A549 (cell line): ENCODE measurements at regions not wholly inside any gene's neighbourhood (a gene's known extent, or its start where the extent isn't known, plus 50 kb on each side); places are given as distances from the start of the nearest gene placed in this dataset.

Experiments
- ATAC-seq, 2 experiments: fragments of 200-7000 bp in 1 of 2; fragments of >200 bp in 1 of 2; cut with Nextera tagmentation in 1 of 2; cut with Tn5 transposase in 1 of 2; 3 replicates each; pipeline versions ENCODE4 v1.8.0 to v1.9.1; 2018 to 2020; ENCODE audit warnings: mild to moderate bottlenecking in 1 of 2, moderate library complexity in 1 of 2
- CTCF ChIA-PET: fragments of 300-600 bp; sonication (Branson Sonifier 250); formaldehyde crosslinking; extraction: SDS; loops from one replicate; lab custom pipeline; 2021; ENCODE audit warnings: antibody characterized with exemption, inconsistent platforms; lab: Yijun Ruan, JAX
- POLR2A ChIA-PET: fragments of 350-600 bp; formaldehyde crosslinking; extraction: SDS; loops from one replicate; lab custom pipeline; 2021; ENCODE audit warnings: antibody characterized with exemption, inconsistent platforms; lab: Yijun Ruan, JAX
- DNase-seq, 2 experiments: peaks; one replicate each; pipeline versions ENCODE4 v3.0.0 to v3.0.0-alpha.2; 2011 to 2016; ENCODE audit warnings: low read depth in 1 of 2, low spot score in 1 of 2
- FAIRE-seq: peaks from 2 replicates; lab custom pipeline; 2011; peaks lifted over from hg19 to GRCh38; lab: Jason Lieb, UNC
- H3K27ac ChIP-seq, 2 experiments: fragments of >200 bp; sonication (Bioruptor Twin); formaldehyde crosslinking; 3 replicates each; pipeline ENCODE4 v1.5.1; 2016 to 2017
- H3K4me1 ChIP-seq: fragments of >200 bp; sonication (Bioruptor Twin); formaldehyde crosslinking; 3 replicates; pipeline ENCODE4 v1.6.1; 2016
- H3K4me2 ChIP-seq: fragments of >200 bp; sonication (Bioruptor Twin); formaldehyde crosslinking; 3 replicates; pipeline ENCODE4 v1.6.1; 2016
- H3K4me3 ChIP-seq: fragments of >200 bp; sonication (Bioruptor Twin); formaldehyde crosslinking; 3 replicates; pipeline ENCODE4 v1.5.1; 2016
- H3K9me3 ChIP-seq: fragments of >200 bp; sonication (Bioruptor Twin); formaldehyde crosslinking; 3 replicates; pipeline ENCODE4 v1.6.1; 2016
- BCL3 ChIP-seq: fragments of >200 bp; sonication (Bioruptor Twin); formaldehyde crosslinking; IDR thresholded peaks from 3 replicates; pipeline ENCODE4 v1.6.1; 2016
- CBX8 ChIP-seq: fragments of 200-600 bp; sonication (generic); IDR thresholded peaks from 2 replicates; pipeline ENCODE4 v1.6.1; 2016
- CHD4 ChIP-seq: fragments of 200-600 bp; sonication (generic); IDR thresholded peaks from 2 replicates; pipeline ENCODE4 v1.6.1; 2016; ENCODE audit warnings: antibody characterized with exemption, mild to moderate bottlenecking, borderline replicate concordance
- E2F6 ChIP-seq: IDR thresholded peaks from 2 replicates; pipeline ENCODE4 v1.6.1; 2012; ENCODE audit warnings: low read depth, borderline replicate concordance
- EHF ChIP-seq: fragments of 250-450 bp; sonication (Bioruptor Pico); IDR thresholded peaks from 2 replicates; pipeline ENCODE4 v1.5.0; 2020; ENCODE audit warnings: mild to moderate bottlenecking
- EP300 ChIP-seq, 2 experiments: fragments of >200 bp; sonication (Bioruptor Twin); formaldehyde crosslinking; IDR thresholded peaks; 2 replicates in 1 of 2; 3 replicates in 1 of 2; pipeline ENCODE4 v1.6.1; 2016 to 2017
- ESRRA ChIP-seq: fragments of 150-350 bp; IDR thresholded peaks from 2 replicates; pipeline ENCODE4 v1.6.1; 2014; ENCODE audit warnings: mild to moderate bottlenecking, low read length, borderline replicate concordance
- GATA3 ChIP-seq: IDR thresholded peaks from 2 replicates; pipeline ENCODE4 v1.6.1; 2012; ENCODE audit warnings: borderline replicate concordance
- HDAC2 ChIP-seq: fragments of 200-600 bp; sonication (generic); IDR thresholded peaks from 2 replicates; pipeline ENCODE4 v1.6.1; 2016
- HOXB5 ChIP-seq: fragments of 250-450 bp; sonication (Bioruptor Pico); IDR thresholded peaks from 2 replicates; pipeline ENCODE4 v1.5.0; 2020; ENCODE audit warnings: mild to moderate bottlenecking, moderate library complexity
- JUN ChIP-seq, 2 experiments: fragments of >200 bp; sonication (Bioruptor Twin); formaldehyde crosslinking; IDR thresholded peaks; 2 replicates in 1 of 2; 3 replicates in 1 of 2; pipeline ENCODE4 v1.6.1; 2016 to 2017
- JUNB ChIP-seq: fragments of >200 bp; sonication (Bioruptor Twin); formaldehyde crosslinking; IDR thresholded peaks from 2 replicates; pipeline ENCODE4 v1.6.1; 2016
- KDM1A ChIP-seq: fragments of 200-600 bp; sonication (generic); IDR thresholded peaks from 2 replicates; pipeline ENCODE4 v1.6.1; 2016; ENCODE audit warnings: low read depth, mild to moderate bottlenecking
- KDM5A ChIP-seq: fragments of 200-600 bp; sonication (generic); IDR thresholded peaks from 2 replicates; pipeline ENCODE4 v1.6.1; 2016; ENCODE audit warnings: antibody characterized with exemption, mild to moderate bottlenecking
- MAFK ChIP-seq: fragments of 450-650 bp; IDR thresholded peaks from 2 replicates; pipeline ENCODE4 v1.6.1; 2014; ENCODE audit not compliant: partially characterized antibody
- MYC ChIP-seq: IDR thresholded peaks from 2 replicates; pipeline ENCODE4 v1.6.1; 2012; ENCODE audit warnings: mild to moderate bottlenecking, inconsistent platforms, low read length, improper control_type of control experiment, borderline replicate concordance
- NFE2L2 ChIP-seq: fragments of 150-350 bp; conservative IDR thresholded peaks from 2 replicates; pipeline ENCODE4 v1.6.1; 2014; ENCODE audit warnings: low read length
- NPAS2 ChIP-seq: fragments of 250-450 bp; sonication (Bioruptor Pico); IDR thresholded peaks from 2 replicates; pipeline ENCODE4 v1.8.0; 2022; ENCODE audit warnings: mild to moderate bottlenecking, moderate library complexity, borderline replicate concordance
- NR3C1 ChIP-seq: fragments of >200 bp; sonication (Bioruptor Twin); formaldehyde crosslinking; IDR thresholded peaks from 3 replicates; pipeline ENCODE4 v1.6.1; 2017
- RAD21 ChIP-seq, 2 experiments: fragments of >200 bp in 1 of 2; sonication (Bioruptor Twin) in 1 of 2; formaldehyde crosslinking in 1 of 2; IDR thresholded peaks in 1 of 2; conservative IDR thresholded peaks in 1 of 2; 2 replicates in 1 of 2; 3 replicates in 1 of 2; pipeline ENCODE4 v1.6.1; 2012 to 2018; ENCODE audit warnings: inconsistent platforms in 1 of 2
- RARB ChIP-seq: fragments of 250-450 bp; sonication (Bioruptor Pico); IDR thresholded peaks from 2 replicates; pipeline ENCODE4 v1.8.0; 2021; ENCODE audit warnings: mild to moderate bottlenecking, moderate library complexity
- RCOR1 ChIP-seq: fragments of 150-350 bp; IDR thresholded peaks from 2 replicates; pipeline ENCODE4 v1.6.1; 2014; ENCODE audit warnings: antibody characterized with exemption, low read length, low read depth
- SMC3 ChIP-seq: fragments of >200 bp; sonication (Bioruptor Twin); formaldehyde crosslinking; IDR thresholded peaks from 3 replicates; pipeline ENCODE4 v1.6.1; 2018; ENCODE audit warnings: inconsistent platforms
- TFCP2L1 ChIP-seq: fragments of 250-450 bp; sonication (Bioruptor Pico); IDR thresholded peaks from 2 replicates; pipeline ENCODE4 v1.5.0; 2021; ENCODE audit warnings: mild to moderate bottlenecking
- ZFP36 ChIP-seq: fragments of 450-650 bp; IDR thresholded peaks from 2 replicates; pipeline ENCODE4 v1.6.1; 2014; ENCODE audit warnings: borderline replicate concordance; ENCODE audit not compliant: partially characterized antibody
- WGBS: methylation state at CpG from one replicate; pipeline ENCODE4 v1.1.6; 2017; ENCODE audit errors: missing lambda C conversion rate; 5-methylcytosine and 5-hydroxymethylcytosine counted together
- TF ChIP-seq, protein P1 (sequence below): fragments of 150-350 bp; IDR thresholded peaks from 2 replicates; pipeline ENCODE4 v1.6.1; 2014; ENCODE audit warnings: low read depth, mild to moderate bottlenecking, low read length
- TF ChIP-seq, protein P2 (sequence below): fragments of 450-650 bp; IDR thresholded peaks from 2 replicates; pipeline ENCODE4 v1.6.1; 2014; ENCODE audit warnings: antibody characterized with exemption
- TF ChIP-seq, protein P3 (sequence below): fragments of >200 bp; sonication (Bioruptor Twin); formaldehyde crosslinking; IDR thresholded peaks from 3 replicates; pipeline ENCODE4 v1.5.1; 2016
- TF ChIP-seq, protein P4 (sequence below): fragments of 250-450 bp; sonication (Bioruptor Pico); IDR thresholded peaks from 2 replicates; pipeline ENCODE4 v1.5.0; 2021; ENCODE audit warnings: mild to moderate bottlenecking, moderate library complexity, borderline replicate concordance

GRCh38 chr16:85213926-85214675 lies 101.8 kb upstream of the CIBAR2 start:
- POLR2A ChIA-PET, result no interaction called here
- CTCF ChIA-PET, result interaction anchor here (1.4 to 3.2 kb wide), 4 partner anchors 12 to 99 kb away, joined by 3 to 13 read pairs (median 6); no protein-coding TSS in a partner anchor
- no peak overlapping the region for H3K4me3 ChIP-seq
- no peak for ATAC-seq
- H3K27ac ChIP-seq, result no peak overlapping the region
- WGBS, result 91% methylated on average over 27 of the region's 28 CpGs
- no peak for FAIRE-seq
- peaks cover 19% of the 10 kb centered on the region; the same call in 2 of the 3 replicates for H3K4me1 ChIP-seq
- no peak overlapping the region for H3K4me2 ChIP-seq
- H3K9me3 ChIP-seq, result no peaks in the 10 kb centered on the region
- TF ChIP-seq TFCP2L1 (no peak), RARB (CRISPR knock-in tag) (no peak), HOXB5 (CRISPR knock-in tag) (no peak), E2F6 (no peak), NPAS2 (CRISPR knock-in tag) (no peak), KDM5A (no peak), JUNB (no peak), EP300 (IDR thresholded peaks at IDR 0.05) (no peak), HDAC2 (no peak), RCOR1 (no peak), MYC (no peak), NFE2L2 (no peak), MAFK (no peak), CHD4 (no peak), EHF (no peak), ESRRA (no peak)
- TF ChIP-seq, protein P1, sequence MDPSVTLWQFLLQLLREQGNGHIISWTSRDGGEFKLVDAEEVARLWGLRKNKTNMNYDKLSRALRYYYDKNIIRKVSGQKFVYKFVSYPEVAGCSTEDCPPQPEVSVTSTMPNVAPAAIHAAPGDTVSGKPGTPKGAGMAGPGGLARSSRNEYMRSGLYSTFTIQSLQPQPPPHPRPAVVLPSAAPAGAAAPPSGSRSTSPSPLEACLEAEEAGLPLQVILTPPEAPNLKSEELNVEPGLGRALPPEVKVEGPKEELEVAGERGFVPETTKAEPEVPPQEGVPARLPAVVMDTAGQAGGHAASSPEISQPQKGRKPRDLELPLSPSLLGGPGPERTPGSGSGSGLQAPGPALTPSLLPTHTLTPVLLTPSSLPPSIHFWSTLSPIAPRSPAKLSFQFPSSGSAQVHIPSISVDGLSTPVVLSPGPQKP, result no peak
- TF ChIP-seq, protein P2, sequence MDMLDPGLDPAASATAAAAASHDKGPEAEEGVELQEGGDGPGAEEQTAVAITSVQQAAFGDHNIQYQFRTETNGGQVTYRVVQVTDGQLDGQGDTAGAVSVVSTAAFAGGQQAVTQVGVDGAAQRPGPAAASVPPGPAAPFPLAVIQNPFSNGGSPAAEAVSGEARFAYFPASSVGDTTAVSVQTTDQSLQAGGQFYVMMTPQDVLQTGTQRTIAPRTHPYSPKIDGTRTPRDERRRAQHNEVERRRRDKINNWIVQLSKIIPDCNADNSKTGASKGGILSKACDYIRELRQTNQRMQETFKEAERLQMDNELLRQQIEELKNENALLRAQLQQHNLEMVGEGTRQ, result no peak
- TF ChIP-seq, protein P3, sequence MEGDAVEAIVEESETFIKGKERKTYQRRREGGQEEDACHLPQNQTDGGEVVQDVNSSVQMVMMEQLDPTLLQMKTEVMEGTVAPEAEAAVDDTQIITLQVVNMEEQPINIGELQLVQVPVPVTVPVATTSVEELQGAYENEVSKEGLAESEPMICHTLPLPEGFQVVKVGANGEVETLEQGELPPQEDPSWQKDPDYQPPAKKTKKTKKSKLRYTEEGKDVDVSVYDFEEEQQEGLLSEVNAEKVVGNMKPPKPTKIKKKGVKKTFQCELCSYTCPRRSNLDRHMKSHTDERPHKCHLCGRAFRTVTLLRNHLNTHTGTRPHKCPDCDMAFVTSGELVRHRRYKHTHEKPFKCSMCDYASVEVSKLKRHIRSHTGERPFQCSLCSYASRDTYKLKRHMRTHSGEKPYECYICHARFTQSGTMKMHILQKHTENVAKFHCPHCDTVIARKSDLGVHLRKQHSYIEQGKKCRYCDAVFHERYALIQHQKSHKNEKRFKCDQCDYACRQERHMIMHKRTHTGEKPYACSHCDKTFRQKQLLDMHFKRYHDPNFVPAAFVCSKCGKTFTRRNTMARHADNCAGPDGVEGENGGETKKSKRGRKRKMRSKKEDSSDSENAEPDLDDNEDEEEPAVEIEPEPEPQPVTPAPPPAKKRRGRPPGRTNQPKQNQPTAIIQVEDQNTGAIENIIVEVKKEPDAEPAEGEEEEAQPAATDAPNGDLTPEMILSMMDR, result no peak
- TF ChIP-seq, all 56 proteins: peak for 0
- DNase-seq, result no peak

DNA sequence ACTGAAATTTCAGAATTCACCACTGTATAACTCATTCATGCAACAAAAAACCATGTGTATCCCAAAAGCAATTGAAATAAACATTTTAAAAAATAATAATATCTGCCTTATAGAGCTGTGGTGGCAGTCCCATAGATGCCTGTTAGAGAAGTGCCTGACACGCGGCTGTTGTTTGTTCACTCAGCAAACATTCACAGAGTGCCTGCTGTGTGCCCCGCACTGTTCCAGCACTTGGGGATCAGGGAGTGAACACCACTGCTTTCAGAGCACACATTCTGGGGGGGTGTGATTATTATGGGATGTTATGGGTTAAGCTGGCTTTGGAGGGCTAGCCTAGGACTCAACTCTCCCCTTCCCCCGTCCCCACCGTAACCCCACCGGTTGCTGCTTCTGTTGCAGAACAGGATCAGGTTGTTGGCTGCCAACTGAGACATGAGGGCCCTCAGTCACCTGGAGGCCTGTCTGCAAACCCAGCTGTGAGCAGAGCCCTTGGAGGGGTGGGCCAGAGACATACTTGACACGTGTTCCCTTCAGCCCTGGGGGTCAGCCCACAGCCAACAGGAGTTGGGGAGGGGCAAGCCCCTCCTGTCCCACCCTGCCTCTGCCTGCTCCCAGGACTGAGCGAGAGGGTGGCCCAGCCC lies 103.3 kb upstream of the CIBAR2 start:
- WGBS, result 82% methylated on average over 8 of the region's 8 CpGs
- no peak overlapping the region for H3K27ac ChIP-seq
- FAIRE-seq (no peak), ATAC-seq (no peak), DNase-seq (no peak)
- H3K4me1 ChIP-seq, result peaks cover 20% of the 10 kb centered on the region; the same call in 2 of the 3 replicates
- ChIA-PET CTCF (interaction anchor here (1.0 to 3.2 kb wide), 7 partner anchors 10 to 129 kb away, joined by 3 to 13 read pairs (median 3); no protein-coding TSS in a partner anchor), POLR2A (no interaction called here)
- no peak overlapping the region for H3K4me3 ChIP-seq
- H3K9me3 ChIP-seq, result no peaks in the 10 kb centered on the region
- no peak overlapping the region for H3K4me2 ChIP-seq
- TF ChIP-seq NFE2L2 (no peak), ZFP36 (no peak), GATA3 (no peak), NR3C1 (no peak), JUN (IDR thresholded peaks at IDR 0.05) (no peak), SMC3 (no peak), ESRRA (no peak), EHF (no peak), KDM1A (no peak), RAD21 (conservative IDR thresholded peaks at IDR 0.05 in 1 of 2, IDR thresholded peaks at IDR 0.05 in 1 of 2) (no peak), CBX8 (no peak), BCL3 (no peak)
- TF ChIP-seq, protein P4, sequence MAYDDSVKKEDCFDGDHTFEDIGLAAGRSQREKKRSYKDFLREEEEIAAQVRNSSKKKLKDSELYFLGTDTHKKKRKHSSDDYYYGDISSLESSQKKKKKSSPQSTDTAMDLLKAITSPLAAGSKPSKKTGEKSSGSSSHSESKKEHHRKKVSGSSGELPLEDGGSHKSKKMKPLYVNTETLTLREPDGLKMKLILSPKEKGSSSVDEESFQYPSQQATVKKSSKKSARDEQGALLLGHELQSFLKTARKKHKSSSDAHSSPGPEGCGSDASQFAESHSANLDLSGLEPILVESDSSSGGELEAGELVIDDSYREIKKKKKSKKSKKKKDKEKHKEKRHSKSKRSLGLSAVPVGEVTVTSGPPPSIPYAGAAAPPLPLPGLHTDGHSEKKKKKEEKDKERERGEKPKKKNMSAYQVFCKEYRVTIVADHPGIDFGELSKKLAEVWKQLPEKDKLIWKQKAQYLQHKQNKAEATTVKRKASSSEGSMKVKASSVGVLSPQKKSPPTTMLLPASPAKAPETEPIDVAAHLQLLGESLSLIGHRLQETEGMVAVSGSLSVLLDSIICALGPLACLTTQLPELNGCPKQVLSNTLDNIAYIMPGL (CRISPR knock-in tag), result no peak
